NCI-H2081 (cell line): ENCODE measurements at regions not wholly inside any gene's neighbourhood (a gene's known extent, or its start where the extent isn't known, plus 50 kb on each side); places are given as distances from the start of the nearest gene placed in this dataset.

Experiments used
- DNase-seq, 2 experiments: peaks; one replicate each; lab custom pipeline; 2025; lab: John Stamatoyannopoulos, UW

DNA sequence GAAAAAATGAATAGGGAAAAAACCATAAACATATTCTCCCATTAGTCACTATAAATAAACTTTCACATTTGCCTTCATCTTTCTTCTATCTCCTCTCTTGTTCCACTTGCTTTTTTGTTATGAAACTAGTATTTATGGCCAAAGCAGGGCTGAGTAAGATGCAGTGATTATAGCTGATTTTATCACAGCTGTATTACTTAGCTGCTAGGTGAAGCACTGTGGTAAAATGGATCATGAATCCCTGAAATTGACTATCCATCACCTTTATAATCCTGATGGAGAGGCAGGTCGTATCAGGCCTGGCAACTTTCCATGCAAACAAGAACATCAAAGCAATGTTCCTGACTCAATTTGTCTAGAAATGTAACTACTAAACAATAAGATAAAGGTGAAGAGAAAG lies 471.6 kb downstream of the TUSC7 start:
- no peak for DNase-seq

DNA sequence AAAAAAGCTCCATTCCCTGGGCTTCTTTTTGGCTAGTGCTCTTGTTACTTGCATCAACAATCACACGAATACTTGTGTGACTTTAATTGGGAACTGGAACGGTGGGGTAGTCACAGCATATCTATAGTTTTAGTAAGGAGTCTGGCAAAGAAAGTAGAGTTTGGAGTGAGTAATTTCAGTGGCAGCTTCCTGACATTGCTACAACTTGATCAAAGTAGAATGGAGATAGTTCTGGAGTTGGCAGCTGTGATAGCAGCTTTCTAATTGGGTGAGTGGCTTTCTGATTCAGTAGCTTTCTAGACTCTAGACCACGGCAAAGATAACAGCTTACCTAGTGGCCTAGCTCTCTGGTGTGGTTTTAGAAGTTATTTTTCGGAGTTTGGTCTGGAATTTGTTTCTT lies 475.0 kb downstream of the TUSC7 start:
- no peak for DNase-seq

- DNase-seq: no peak
These were observed 481.7 kb downstream of the TUSC7 start for GRCh38 chr3:117191245-117191644.

- DNase-seq: no peak
These were observed 483.3 kb downstream of the TUSC7 start for GRCh38 chr3:117192888-117193287.

DNA sequence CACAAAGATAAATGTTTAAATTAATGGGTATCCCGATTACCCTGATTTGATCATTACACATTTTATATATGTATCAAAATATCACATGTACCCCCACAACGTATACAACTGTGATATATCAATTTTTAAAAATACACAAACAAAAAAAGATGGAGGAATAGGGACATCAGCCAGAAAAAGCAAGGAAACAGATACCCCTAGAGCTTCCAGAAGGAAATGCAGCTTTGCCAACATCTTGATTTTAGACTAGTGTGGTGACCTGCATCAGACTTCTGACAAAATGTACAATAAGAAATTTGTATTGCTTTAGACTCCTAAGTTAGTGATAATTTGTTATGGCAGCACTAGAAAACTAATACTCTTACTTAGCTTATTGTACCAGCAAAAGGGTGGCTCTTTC lies 483.8 kb downstream of the TUSC7 start:
- no peak for DNase-seq

DNA sequence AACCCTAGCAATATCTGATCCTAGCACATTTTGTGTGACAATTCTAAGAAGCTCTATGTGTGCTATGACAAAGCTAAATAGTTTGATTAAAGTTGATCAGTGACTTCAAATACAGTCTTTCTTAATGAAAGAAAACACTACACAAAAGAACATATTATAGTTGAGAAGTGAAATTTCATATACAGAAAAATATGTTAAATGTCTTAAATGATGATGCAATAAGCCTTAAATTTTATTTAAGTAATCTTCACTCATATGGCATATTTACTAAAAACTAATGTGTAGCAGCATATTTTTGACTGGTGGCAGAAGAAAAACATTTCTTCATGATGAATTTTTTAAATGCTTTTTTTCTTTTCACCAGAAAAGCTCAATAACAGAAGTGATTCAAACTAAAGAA lies 485.5 kb downstream of the TUSC7 start:
- no peak for DNase-seq

- DNase-seq: no peak
These were observed 491.4 kb downstream of the TUSC7 start for GRCh38 chr3:117200962-117201361.

GRCh38 chr3:117201901-117202774 lies 492.6 kb downstream of the TUSC7 start:
- DNase-seq: no peak

- DNase-seq: no peak
These were observed 507.8 kb downstream of the TUSC7 start for GRCh38 chr3:117217355-117217754.

- no peak for DNase-seq
These were observed 508.3 kb downstream of the TUSC7 start for GRCh38 chr3:117217760-117218316.

GRCh38 chr3:117218641-117219048 lies 509.1 kb downstream of the TUSC7 start:
- no peak for DNase-seq

DNA sequence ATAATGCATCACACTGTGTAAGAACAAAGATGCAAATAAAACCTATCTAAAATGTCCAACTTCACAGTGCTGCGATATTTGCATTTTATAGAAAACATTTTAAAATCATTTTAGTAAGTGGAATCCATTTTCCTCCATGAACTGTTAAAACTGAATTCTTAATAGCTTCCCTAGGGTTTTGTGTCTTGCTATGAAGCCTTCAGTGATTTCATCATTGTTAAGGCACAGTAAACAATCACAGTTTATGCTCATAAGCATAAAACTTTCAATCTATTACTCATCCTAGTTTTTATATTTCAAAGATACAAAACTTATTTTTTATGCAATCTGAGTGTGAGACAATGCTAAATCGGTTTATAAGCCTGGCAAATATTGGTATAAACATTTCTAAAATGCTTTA lies 509.7 kb downstream of the TUSC7 start:
- DNase-seq: no peak

- no peak for DNase-seq
These were observed 517.4 kb downstream of the TUSC7 start for GRCh38 chr3:117226932-117227331.

- no peak for DNase-seq
These were observed 518.9 kb downstream of the TUSC7 start for GRCh38 chr3:117228466-117228865.

DNA sequence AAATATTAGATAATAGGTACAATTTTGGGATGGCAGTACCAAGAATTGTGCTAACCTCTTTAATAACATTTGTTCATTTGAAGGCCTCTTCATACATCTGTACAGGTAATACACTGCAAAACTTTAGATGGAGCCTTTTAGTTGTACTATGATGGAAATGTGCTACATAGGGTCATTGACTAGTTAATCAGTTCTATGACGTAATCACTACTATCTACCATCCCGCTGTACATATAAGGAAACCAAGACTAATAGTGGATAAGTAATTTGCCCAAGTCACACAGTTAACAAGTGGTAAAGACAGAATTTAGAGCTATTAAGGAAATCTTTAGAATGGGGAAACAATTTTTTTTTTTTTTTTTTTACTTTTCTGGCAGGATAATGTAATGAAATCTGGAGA lies 521.3 kb downstream of the TUSC7 start:
- no peak for DNase-seq

- DNase-seq: no peak
These were observed 524.8 kb downstream of the TUSC7 start for GRCh38 chr3:117234331-117234730.

DNA sequence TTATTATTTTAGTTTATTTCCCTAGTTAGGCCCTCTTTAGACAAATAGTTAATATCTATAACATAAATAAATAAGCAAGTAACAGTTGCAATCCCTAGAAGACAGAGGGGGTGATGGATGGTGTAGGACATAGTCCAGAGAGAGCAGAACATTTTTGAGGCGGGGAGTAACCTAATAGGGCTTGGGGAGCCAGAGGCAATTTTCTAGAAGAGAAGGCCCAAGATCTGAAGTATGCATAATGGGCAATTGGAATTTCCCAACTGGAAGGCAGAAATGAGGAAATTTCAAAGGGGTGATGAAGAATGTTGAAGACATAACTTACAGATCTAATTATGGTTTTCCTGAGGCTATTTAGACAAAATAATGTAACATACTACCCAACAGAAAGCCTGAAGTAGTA lies 525.7 kb downstream of the TUSC7 start:
- DNase-seq: no peak

DNA sequence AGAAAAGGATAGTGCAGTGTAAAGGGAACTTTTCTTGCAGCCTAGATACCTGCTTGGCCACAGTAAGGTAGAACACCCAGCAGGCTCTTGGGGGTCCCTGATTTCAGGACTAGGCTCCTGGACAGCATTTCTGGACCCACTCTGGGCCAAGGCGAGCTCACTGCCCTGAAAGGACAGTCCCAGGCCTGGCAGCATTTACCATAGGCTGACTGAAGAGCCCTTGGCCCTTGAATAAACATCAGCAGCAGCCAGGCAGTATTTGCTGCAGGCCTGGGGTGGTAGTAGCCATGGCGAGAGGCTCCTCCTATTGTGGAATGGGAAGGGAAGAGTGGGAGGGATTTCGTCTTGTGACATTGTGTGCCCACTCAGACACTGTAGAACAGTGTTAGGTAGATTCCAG lies 529.2 kb downstream of the TUSC7 start:
- peak in 1 of 2 experiments; percentile 32 for DNase-seq

GRCh38 chr3:117243657-117244056 lies 534.1 kb downstream of the TUSC7 start:
- DNase-seq: no peak

GRCh38 chr3:117246771-117247555 lies 537.4 kb downstream of the TUSC7 start:
- no peak for DNase-seq

DNA sequence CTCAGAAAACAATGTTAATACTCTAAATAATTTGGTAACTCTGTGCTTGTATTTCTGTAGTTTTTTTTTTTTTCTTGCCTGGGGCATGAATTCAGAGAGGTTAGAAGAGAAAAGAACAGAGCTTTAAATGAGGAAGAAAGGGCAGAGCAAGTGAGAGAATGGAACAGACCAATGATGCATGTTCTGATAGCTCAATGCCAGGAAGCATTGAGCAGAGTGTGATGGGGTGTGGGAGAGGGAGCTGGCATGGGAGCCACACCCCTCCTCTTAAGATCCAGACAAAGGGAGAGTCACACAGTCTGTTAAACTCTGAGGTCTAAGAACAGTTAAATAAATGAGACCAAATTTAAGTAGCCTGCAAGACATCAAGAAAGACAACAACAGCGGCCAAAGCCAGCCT lies 538.6 kb downstream of the TUSC7 start:
- DNase-seq: no peak

GRCh38 chr3:117252208-117252607 lies 542.6 kb downstream of the TUSC7 start:
- DNase-seq: no peak

GRCh38 chr3:117252651-117253050 lies 543.1 kb downstream of the TUSC7 start:
- no peak for DNase-seq
